ENCODE measurements at regions not wholly inside any gene's neighbourhood (a gene's known extent, or its start where the extent isn't known, plus 50 kb on each side); places are given as distances from the start of the nearest gene placed in this dataset.
A peak's percentile ranks its signal among the peaks of the same experiment; 100 is the strongest.

DNA sequence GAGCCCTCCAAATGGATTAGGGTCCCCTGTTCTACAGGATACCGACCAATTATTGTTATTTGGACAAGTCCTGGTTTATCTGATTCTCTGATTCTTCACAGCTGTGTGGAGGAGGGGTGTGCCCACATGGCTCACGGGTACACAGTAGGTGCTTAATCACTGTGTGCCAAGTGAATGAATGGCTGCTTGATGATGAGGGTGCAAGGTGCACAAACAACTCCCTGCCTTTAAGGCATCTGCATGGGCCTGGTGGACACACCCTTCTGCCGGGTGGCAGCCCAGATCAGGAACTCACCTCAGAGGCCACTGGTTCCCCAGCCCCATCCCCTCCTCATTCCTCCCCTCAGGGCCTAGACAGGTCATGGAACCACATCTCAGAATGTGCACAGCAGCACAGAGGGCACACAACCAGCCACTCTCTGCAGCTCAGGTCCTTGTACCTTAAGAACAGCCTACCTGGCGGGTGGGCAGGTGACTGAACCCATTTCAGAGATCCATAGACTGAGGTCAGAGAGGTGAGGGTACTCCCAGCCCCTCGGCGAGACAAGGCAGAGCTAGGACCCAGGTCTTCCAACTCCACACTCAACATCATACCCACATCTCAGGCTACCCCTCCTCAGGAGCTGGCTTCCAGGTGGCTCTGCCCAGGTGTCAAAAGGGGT lies 50.3 kb downstream of the SHANK2 start:
- Histone ChIP-seq H3K4me3 (ENCODE audit: insufficient read depth, low read depth, low read length) (no peak overlapping the region), H3K36me3 (replicated peaks; ENCODE audit: control insufficient read depth, insufficient read depth, low read length) (no peaks in the 10 kb centered on the region), H3K27me3 (ENCODE audit: control insufficient read depth, insufficient read depth, low read length) (no peaks in the 10 kb centered on the region)
- no peak for DNase-seq

DNA sequence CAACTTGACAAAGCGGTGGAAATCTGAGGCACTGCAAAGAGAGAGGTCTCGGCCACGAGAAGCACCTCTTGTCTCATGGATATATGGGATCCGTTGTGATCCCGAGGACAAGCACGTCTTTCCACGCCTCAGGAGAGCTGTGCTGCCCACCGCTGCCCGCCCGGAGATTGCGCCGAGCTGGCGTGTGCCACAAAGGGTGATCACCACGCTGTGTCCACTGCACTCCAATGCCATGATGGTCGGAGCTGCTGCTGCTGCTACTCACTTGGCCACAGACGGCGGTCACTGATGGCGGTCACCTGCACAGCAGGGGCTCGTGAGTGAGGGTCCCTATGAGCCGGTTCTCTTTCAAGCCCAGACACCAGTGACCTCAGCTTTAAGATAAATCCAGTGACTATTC lies 51.1 kb downstream of the SHANK2 start:
- no peak for DNase-seq
- Histone ChIP-seq H3K4me3 (ENCODE audit: insufficient read depth, low read depth, low read length) (no peak overlapping the region), H3K36me3 (replicated peaks; ENCODE audit: control insufficient read depth, insufficient read depth, low read length) (no peaks in the 10 kb centered on the region), H3K27me3 (ENCODE audit: control insufficient read depth, insufficient read depth, low read length) (no peaks in the 10 kb centered on the region)

DNA sequence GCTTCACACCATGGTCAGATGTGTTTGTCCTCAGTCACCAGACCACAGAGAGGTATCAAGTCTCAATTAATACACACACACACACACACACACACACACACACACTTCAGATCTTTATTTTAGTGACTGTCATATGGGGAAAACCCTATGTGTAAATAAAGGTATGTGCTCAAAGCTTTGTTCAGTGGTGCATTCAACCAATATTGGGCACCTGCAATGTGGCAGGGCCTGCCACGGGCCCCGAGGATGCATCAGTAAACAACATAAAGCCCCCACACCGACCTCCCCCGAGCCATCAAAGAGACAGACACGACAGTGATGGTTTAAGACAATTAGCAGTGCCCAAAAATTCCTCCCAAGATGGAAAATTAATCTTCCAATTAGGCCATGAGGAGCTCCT lies 51.6 kb downstream of the SHANK2 start:
- H3K27me3 ChIP-seq (ENCODE audit: control insufficient read depth, insufficient read depth, low read length) = no peaks in the 10 kb centered on the region
- H3K36me3 ChIP-seq (replicated peaks; ENCODE audit: control insufficient read depth, insufficient read depth, low read length) = no peaks in the 10 kb centered on the region
- no peak overlapping the region for H3K4me3 ChIP-seq (ENCODE audit: insufficient read depth, low read depth, low read length)
- no peak for DNase-seq

DNA sequence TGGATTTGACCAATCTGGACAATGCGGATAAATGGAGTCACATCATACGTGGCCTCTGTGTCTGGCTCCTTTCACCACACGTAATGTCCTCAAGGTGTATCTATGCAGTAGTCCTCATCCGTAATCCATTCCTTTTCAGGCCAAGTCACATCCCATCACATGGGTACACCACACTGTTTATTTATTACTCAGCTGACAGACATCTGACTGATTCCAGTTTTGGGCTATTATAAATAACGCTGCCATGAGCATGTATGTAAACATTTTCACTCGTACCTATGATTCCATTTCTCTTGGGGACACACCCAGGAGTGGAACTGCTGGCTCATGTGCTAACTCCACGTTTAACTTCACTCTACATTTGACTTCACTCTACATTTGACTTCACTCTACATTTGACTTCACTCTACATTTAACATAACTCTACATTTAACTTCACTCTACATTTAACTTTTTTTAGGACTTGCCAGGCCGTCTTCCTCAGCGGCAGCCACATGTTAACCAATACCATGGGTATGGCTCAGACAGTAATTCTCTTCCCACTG lies 52.1 kb downstream of the SHANK2 start:
- no peaks in the 10 kb centered on the region for H3K36me3 ChIP-seq (replicated peaks; ENCODE audit: control insufficient read depth, insufficient read depth, low read length)
- H3K4me3 ChIP-seq (ENCODE audit: insufficient read depth, low read depth, low read length) = no peak overlapping the region
- no peaks in the 10 kb centered on the region for H3K27me3 ChIP-seq (ENCODE audit: control insufficient read depth, insufficient read depth, low read length)
- DNase-seq = no peak

DNA sequence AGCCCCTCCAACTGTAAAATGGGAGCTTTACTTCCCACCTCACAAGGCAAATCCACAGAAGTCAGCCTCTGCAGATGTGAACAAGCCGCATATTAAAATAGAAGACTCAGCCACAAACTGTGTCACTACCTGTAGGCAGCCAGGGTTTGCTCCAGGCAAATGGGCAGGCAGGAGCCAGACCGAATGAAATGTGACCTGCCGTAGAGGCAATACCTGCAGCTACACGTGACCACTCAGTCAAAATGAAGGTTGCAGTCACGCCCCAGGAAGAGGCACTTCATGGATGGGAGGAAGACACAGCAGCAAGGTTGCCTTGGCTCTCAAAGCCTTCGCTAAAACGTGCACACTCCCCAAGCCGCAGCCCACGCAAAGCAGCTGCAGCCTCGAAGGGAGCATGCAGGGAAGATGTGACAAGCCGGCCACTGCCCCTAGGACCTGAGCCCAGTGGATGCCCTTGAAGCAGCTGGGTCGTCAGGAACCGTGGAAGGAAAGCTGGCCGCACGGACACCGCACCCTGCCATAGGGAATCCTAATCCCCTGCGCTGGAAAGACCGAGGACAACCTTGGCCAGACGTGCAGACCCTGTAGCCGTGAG lies 53.1 kb downstream of the SHANK2 start:
- Histone ChIP-seq H3K36me3 (replicated peaks; ENCODE audit: control insufficient read depth, insufficient read depth, low read length) (no peaks in the 10 kb centered on the region), H3K4me3 (ENCODE audit: insufficient read depth, low read depth, low read length) (no peak overlapping the region), H3K27me3 (ENCODE audit: control insufficient read depth, insufficient read depth, low read length) (no peaks in the 10 kb centered on the region)
- peak; percentile 45 for DNase-seq

DNA sequence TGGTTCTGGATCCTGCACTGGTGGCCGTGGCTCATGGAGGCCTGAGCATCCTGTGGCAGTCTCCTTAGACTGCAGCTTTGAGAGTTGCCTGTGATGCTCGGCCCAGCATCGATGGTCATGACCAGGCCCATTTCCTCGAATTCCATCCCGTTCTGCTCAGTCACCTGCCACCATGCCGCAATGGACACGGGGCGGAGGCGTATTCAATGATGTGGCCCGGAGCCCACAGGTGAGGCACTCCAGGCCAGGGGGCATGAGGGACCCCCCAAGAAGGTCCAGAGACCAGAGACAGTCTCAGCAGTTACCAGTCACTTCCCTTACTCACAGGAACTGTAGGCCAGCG lies 53.6 kb downstream of the SHANK2 start:
- no peak overlapping the region for H3K4me3 ChIP-seq (ENCODE audit: insufficient read depth, low read depth, low read length)
- H3K36me3 ChIP-seq (replicated peaks; ENCODE audit: control insufficient read depth, insufficient read depth, low read length) = no peaks in the 10 kb centered on the region
- H3K27me3 ChIP-seq (ENCODE audit: control insufficient read depth, insufficient read depth, low read length) = no peaks in the 10 kb centered on the region
- no peak for DNase-seq

DNA sequence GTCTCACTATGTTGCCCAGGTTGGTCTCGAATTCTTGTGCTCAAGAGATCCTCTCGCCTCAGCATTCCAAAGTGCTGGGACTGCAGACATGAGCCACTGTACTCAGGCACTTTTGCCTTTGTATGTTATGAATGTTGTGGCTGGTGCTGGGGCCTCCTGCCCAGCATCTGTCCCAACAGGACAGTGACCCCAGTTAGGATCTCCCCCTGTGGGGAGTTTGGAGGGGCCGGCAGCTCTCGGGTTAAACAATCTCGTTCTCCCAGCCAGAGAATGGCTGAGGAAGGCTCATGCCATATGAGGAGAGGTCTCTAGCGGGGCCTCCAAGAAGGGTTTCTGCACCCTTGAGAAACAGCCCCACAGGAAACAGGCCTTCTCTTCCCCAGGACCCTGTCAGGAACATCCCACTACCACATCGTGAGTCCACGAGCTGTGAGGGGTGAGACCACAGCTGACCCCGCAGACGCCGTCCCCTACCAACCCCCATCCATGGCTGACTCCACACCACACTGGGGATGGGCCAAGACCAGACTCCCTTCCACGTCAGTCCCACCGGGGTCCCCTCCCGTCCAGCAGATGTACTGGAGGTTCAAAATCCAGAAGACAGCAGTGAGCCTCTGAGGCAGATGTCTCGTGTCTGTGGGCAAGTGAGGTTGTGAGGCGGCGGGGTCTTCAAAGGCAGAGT lies 54.1 kb downstream of the SHANK2 start:
- no peak for DNase-seq
- Histone ChIP-seq H3K36me3 (replicated peaks; ENCODE audit: control insufficient read depth, insufficient read depth, low read length) (no peaks in the 10 kb centered on the region), H3K4me3 (ENCODE audit: insufficient read depth, low read depth, low read length) (no peak overlapping the region), H3K27me3 (ENCODE audit: control insufficient read depth, insufficient read depth, low read length) (no peaks in the 10 kb centered on the region)

DNA sequence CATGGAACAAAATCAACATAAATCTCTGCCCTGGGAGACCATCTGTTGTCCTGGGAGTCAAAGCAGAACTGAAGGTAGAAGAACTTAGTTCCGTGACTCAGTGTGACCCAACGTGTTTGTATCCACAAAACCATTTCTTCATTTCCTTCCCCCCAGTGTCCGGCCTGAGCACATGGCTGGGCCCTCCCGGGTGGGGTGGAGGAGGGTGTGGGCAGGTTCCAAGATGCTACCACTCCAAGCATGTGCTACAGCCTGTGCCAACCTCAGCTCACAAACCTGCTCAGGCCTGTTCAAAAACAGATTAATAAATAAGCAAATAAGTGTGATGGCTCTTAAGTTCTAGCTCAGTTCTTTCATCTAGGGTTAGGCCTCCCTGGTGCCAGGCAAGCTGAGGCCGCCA lies 55.3 kb downstream of the SHANK2 start:
- H3K36me3 ChIP-seq (replicated peaks; ENCODE audit: control insufficient read depth, insufficient read depth, low read length) = no peaks in the 10 kb centered on the region
- DNase-seq = no peak
- no peak overlapping the region for H3K4me3 ChIP-seq (ENCODE audit: insufficient read depth, low read depth, low read length)
- no peaks in the 10 kb centered on the region for H3K27me3 ChIP-seq (ENCODE audit: control insufficient read depth, insufficient read depth, low read length)

DNA sequence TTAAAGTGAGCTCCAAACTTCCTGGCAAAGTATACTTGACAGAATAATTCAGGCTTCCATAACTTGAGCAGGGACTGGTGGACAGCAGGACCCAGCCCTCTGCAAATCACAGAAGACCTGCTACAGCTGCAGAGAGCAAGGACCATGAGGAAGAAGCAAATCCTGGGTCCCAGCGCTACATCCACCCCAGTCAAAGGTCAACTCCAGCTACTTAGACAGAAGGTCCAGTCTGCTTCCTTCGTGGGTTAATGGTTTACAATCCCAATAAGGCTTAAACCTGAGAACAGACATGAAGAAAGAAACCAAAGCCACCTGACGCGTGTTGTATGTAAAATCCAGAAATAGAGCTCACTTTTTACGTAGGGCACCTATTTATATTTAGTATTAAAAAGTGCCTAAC lies 57.7 kb downstream of the SHANK2 start:
- Histone ChIP-seq H3K27me3 (ENCODE audit: control insufficient read depth, insufficient read depth, low read length) (no peaks in the 10 kb centered on the region), H3K4me3 (ENCODE audit: insufficient read depth, low read depth, low read length) (no peak overlapping the region), H3K36me3 (replicated peaks; ENCODE audit: control insufficient read depth, insufficient read depth, low read length) (no peaks in the 10 kb centered on the region; the same call in 1 of the 2 replicates)
- DNase-seq = no peak

DNA sequence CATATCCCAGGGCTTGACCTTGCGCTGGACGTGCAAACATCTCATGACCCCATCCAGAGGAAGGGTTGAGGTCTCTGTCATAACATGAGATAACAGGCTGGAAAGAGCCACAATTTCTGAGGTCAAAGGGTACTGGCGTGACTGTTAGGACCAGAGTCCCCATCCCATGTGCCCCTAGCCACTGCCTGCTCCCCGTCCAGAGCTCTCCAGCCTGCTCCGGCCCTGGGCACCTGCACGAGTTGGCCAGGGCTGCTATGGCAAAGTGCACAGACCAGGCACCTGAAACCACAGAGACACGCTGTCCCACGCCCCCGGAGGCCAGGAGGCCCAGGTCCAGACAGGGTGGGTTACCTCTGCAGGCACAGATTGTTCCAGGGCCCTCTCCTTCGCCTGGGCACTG lies 58.9 kb downstream of the SHANK2 start:
- Histone ChIP-seq H3K36me3 (replicated peaks; ENCODE audit: control insufficient read depth, insufficient read depth, low read length) (no peaks in the 10 kb centered on the region; the same call in 1 of the 2 replicates), H3K27me3 (ENCODE audit: control insufficient read depth, insufficient read depth, low read length) (no peaks in the 10 kb centered on the region), H3K4me3 (ENCODE audit: insufficient read depth, low read depth, low read length) (no peak overlapping the region)
- no peak for DNase-seq

DNA sequence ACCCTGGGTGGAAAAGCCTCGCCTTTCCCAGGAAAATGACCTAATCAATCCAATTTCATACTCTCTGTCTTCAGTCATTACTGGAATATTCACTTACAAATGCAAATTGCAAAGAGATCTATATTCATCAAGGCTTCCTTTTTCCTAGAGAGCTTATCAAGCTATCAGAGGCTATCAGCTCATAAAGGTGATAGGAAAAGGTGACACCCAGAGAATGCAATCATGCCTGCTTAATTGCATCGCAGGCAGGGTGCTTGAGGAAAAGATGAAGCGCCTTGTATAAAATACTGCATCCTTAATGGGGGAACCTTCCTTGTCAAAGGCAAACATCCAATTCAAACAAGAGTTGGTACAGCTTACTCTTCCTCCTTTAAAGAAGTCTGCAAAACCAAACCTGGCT lies 59.7 kb downstream of the SHANK2 start:
- no peaks in the 10 kb centered on the region for H3K27me3 ChIP-seq (ENCODE audit: control insufficient read depth, insufficient read depth, low read length)
- no peak overlapping the region for H3K4me3 ChIP-seq (ENCODE audit: insufficient read depth, low read depth, low read length)
- H3K36me3 ChIP-seq (replicated peaks; ENCODE audit: control insufficient read depth, insufficient read depth, low read length) = no peaks in the 10 kb centered on the region; the same call in 1 of the 2 replicates
- DNase-seq = no peak

DNA sequence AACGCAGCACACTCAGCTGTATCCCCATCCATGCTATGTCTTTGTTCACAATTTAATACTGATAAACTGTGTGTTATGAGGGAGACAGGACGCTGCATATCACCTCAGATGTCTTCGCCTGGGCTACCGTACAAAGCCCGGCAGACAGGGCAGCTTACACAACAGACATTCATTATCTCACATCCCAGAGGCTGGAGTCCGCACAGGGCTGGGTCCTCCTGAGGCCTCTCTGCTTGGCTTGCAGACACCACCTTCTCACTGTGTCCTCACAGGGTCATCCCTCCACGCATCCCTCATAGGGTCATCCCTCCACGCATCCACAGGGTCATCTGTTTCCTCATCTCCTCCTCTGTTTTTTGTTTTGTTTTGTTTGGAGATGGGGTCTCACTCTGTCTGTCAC lies 61.2 kb downstream of the SHANK2 start:
- Histone ChIP-seq H3K4me3 (ENCODE audit: insufficient read depth, low read depth, low read length) (no peak overlapping the region), H3K27me3 (ENCODE audit: control insufficient read depth, insufficient read depth, low read length) (no peaks in the 10 kb centered on the region), H3K36me3 (replicated peaks; ENCODE audit: control insufficient read depth, insufficient read depth, low read length) (no peaks in the 10 kb centered on the region; the same call in 1 of the 2 replicates)
- DNase-seq = no peak

DNA sequence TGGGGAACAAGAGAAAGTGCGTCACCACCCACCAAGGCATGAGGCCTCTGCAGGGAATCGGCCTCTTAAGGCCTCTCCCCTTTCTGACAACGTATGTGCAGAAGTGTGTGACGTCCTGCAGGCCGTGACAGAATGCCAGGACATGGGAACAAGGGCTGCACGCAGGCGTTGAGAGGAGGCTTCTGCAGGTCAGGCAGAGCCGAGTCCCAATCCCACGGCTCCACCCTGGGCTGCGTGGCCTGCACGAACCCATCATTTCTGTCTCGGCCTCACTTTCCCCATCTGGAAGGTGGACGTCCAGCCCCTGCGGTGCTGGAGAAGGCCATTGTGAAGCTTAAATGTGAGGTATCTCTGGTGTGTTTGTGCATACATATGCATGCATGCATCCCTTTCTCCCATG lies 61.8 kb downstream of the SHANK2 start:
- Histone ChIP-seq H3K36me3 (replicated peaks; ENCODE audit: control insufficient read depth, insufficient read depth, low read length) (no peaks in the 10 kb centered on the region; the same call in 1 of the 2 replicates), H3K4me3 (ENCODE audit: insufficient read depth, low read depth, low read length) (no peak overlapping the region), H3K27me3 (ENCODE audit: control insufficient read depth, insufficient read depth, low read length) (no peaks in the 10 kb centered on the region)
- DNase-seq = no peak

DNA sequence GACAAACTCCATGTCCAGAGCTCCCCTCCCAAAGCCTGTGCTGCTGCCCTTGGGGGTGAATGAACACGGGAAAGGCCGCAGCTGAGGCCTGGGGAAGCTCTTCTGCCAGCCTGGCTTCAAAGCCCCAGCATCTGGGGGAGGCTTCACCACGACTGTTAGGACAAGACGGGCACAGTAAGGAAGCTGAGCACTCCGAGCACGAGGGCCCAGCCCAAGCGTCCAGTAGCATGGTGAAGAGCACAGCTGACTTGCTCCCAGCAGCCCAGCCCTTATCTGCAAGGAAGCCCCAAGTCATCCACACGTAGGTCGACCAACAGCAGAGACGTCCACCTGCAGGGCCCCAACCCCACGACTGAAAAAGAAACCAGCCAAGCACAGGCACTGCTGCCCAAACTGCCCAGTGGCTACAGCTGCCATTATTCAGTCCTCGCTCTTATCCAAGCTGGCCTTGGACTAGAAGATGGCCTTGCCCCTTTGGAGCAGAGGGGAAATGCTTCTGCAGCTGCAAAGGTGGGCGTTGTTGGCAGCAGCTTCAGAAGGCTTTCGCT lies 62.5 kb downstream of the SHANK2 start:
- DNase-seq = no peak
- Histone ChIP-seq H3K27me3 (ENCODE audit: control insufficient read depth, insufficient read depth, low read length) (no peaks in the 10 kb centered on the region), H3K36me3 (replicated peaks; ENCODE audit: control insufficient read depth, insufficient read depth, low read length) (no peaks in the 10 kb centered on the region; the same call in none of the 2 replicates)

More for the DNA sequence above, 62.5 kb downstream of the SHANK2 start:
- H3K4me3 ChIP-seq (ENCODE audit: insufficient read depth, low read depth, low read length) = no peak overlapping the region
